Hippocampal formation (tissue), 2 donors: ENCODE measurements at regions not wholly inside any gene's neighbourhood (a gene's known extent, or its start where the extent isn't known, plus 50 kb on each side); places are given as distances from the start of the nearest gene placed in this dataset.
"Not testable (repeated sequence)": the region's sequence is repeated elsewhere in the genome, so short reads cannot be mapped to it uniquely, and the experiment has no call there.

Source experiments
- DNase-seq, 2 donors: peaks; one replicate each; lab custom pipeline; 2025; lab: John Stamatoyannopoulos, UW

- DNase-seq: no peak
Observed at GRCh38 chr1:233722212-233722979, 108.5 kb downstream of the KCNK1 start.

GRCh38 chr1:233723387-233723786 is 109.5 kb downstream of the KCNK1 start:
- DNase-seq: no peak

GRCh38 chr1:233724131-233724631 is 110.3 kb downstream of the KCNK1 start:
- DNase-seq: not testable (repeated sequence)

- no peak for DNase-seq
Observed at GRCh38 chr1:233725423-233725822, 111.5 kb downstream of the KCNK1 start.

GRCh38 chr1:233728721-233729120 is 114.8 kb downstream of the KCNK1 start:
- DNase-seq: no peak

- DNase-seq: no peak
Observed at GRCh38 chr1:233730380-233730779, 116.5 kb downstream of the KCNK1 start.

GRCh38 chr1:233730809-233731208 is 116.9 kb downstream of the KCNK1 start:
- no peak for DNase-seq

- DNase-seq: no peak
Observed at GRCh38 chr1:233732206-233732605, 118.3 kb downstream of the KCNK1 start.

GRCh38 chr1:233734456-233734855 is 120.5 kb downstream of the KCNK1 start:
- DNase-seq: no peak

GRCh38 chr1:233735331-233735730 is 121.4 kb downstream of the KCNK1 start:
- DNase-seq: no peak

- no peak for DNase-seq
Observed at GRCh38 chr1:233735847-233736246, 121.9 kb downstream of the KCNK1 start.

- DNase-seq: no peak
Observed at GRCh38 chr1:233737341-233737740, 123.4 kb downstream of the KCNK1 start.

- no peak for DNase-seq
Observed at GRCh38 chr1:233738396-233738795, 124.5 kb downstream of the KCNK1 start.

- DNase-seq: no peak
Observed at GRCh38 chr1:233738850-233739249, 124.9 kb downstream of the KCNK1 start.

- DNase-seq: no peak
Observed at GRCh38 chr1:233744779-233745513, 131.0 kb downstream of the KCNK1 start.

GRCh38 chr1:233750139-233750538 is 136.2 kb downstream of the KCNK1 start:
- DNase-seq: no peak

- DNase-seq: no peak
Observed at GRCh38 chr1:233759665-233760064, 144.8 kb upstream of the SLC35F3 start.

- DNase-seq: not testable (repeated sequence)
Observed at GRCh38 chr1:233764304-233764703, 140.2 kb upstream of the SLC35F3 start.

- DNase-seq: peak in 1 of 2 donors; percentile 82
Observed at GRCh38 chr1:233777566-233777965, 126.9 kb upstream of the SLC35F3 start.

GRCh38 chr1:233780049-233780448 is 124.4 kb upstream of the SLC35F3 start:
- DNase-seq: no peak

GRCh38 chr1:233782937-233783586 is 121.4 kb upstream of the SLC35F3 start:
- no peak for DNase-seq

GRCh38 chr1:233787599-233787998 is 116.9 kb upstream of the SLC35F3 start:
- DNase-seq: no peak

- DNase-seq: no peak
Observed at GRCh38 chr1:233788687-233789086, 115.8 kb upstream of the SLC35F3 start.
